AG10803 (cell line): ENCODE measurements at regions not wholly inside any gene's neighbourhood (a gene's known extent, or its start where the extent isn't known, plus 50 kb on each side); places are given as distances from the start of the nearest gene placed in this dataset.

Experiments
- DNase-seq: peaks from one replicate; pipeline ENCODE4 v3.0.0; 2010; ENCODE audit warnings: low read depth
- H3K4me3 ChIP-seq: 2 replicates; pipeline ENCODE4 v1.5.1; 2011; ENCODE audit warnings: mild to moderate bottlenecking, low read length, control low read depth
- TF ChIP-seq, protein P1 (sequence below): conservative IDR thresholded peaks from 2 replicates; pipeline ENCODE4 v1.5.1; 2011; ENCODE audit warnings: mild to moderate bottlenecking, low read length, control low read depth, inconsistent platforms

DNA sequence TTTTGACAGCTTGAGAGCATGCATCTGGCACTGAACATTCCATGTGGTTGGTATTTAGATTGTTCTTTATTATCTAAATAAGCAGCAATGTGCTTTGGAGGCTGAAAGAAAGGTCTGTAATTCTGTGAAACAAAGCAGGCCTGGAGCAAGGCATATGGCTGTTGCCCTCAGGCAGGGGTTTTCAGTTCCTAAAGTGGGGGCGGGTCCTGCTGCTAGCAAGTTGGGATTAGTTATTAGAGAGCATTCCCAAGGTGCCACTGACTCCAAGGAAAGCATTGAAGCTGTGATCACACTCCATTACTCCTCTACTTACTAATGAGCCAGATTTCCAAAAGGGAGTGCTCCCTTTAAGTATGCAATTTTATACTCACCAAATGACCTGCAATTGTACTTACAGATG, 432.2 kb downstream of the OLFM4 start:
- H3K4me3 ChIP-seq, result no peak overlapping the region
- TF ChIP-seq, protein P1, sequence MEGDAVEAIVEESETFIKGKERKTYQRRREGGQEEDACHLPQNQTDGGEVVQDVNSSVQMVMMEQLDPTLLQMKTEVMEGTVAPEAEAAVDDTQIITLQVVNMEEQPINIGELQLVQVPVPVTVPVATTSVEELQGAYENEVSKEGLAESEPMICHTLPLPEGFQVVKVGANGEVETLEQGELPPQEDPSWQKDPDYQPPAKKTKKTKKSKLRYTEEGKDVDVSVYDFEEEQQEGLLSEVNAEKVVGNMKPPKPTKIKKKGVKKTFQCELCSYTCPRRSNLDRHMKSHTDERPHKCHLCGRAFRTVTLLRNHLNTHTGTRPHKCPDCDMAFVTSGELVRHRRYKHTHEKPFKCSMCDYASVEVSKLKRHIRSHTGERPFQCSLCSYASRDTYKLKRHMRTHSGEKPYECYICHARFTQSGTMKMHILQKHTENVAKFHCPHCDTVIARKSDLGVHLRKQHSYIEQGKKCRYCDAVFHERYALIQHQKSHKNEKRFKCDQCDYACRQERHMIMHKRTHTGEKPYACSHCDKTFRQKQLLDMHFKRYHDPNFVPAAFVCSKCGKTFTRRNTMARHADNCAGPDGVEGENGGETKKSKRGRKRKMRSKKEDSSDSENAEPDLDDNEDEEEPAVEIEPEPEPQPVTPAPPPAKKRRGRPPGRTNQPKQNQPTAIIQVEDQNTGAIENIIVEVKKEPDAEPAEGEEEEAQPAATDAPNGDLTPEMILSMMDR, result no peak
- no peak for DNase-seq

DNA sequence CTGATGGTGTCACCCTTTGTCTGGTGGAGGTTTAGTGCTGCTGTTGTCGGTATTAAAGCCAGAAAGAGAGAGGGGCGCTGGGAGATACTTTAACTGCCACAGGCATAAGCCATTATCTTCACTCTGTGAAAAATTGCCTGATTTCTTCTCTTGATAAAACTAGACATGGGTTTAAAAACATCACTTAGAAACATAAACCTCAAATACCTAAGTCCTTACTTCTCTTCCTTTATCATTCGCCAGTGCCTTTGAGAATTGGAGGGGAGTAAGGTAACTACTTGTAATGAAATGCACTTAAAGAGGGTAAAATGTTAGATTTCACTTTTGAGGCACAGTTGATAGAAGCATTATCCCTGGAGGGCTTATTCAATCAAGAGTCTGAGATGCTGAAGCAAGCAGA, 434.5 kb downstream of the OLFM4 start:
- TF ChIP-seq, protein P1, result no peak
- H3K4me3 ChIP-seq, result no peak overlapping the region
- no peak for DNase-seq

DNA sequence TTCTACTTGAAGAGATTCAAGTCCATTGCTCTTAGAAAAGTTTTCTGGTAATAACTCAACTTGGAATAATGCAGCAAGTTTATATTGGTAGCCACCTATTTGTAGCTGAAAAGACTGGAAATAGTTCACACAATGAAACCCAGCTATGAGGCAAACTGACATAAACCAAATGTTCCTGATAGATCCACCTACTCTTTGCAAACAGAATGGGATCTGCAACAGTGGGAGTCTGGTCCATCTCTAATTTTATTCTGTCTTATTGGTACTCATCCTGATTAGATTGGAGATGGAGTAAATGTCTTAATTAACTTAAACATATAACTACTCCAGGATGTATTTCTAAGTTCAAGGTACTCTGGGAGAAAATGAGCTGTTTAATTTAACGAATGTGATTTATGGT, 438.0 kb downstream of the OLFM4 start:
- TF ChIP-seq, protein P1, result no peak
- no peak for DNase-seq
- no peak overlapping the region for H3K4me3 ChIP-seq

DNA sequence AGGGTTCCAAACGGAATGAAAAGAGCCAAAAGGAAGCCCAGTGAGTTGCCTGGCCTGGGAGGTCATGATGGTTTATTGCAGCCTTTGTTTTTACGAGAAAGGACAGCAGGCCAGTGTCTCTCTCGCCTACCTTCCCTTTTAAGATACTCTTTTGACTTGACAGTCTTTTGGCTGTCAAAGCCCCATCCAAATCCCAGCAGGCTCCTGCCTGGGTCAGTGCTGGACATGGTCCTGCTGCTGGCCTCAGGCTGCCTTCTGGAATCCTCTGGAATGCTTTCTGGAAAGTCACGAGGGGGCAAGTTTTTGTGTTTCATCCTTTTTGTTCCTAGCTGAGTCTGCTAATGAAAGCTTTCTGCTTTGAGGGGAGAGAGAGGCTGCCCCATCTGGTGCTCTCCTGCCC, 444.8 kb downstream of the OLFM4 start:
- TF ChIP-seq, protein P1, result no peak
- H3K4me3 ChIP-seq, result no peak overlapping the region

DNA sequence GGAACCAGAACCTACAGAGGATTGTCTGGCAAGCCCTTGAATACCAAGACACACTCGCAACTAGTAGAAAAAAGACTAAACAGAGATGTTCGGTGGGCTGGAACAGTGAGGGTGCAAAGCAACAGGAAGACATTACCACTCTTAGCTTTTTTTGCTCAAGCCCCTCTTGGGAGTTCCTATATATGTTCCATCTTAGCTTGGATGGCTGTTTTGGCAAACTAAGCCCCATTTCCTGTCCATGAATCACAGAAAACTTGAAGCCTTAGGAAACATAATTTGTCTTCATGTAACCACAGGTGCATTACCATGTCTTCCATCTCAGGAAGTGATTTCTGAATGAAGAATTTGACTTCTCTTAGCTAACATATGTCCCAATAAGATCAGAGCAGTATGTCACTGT, 446.3 kb downstream of the OLFM4 start:
- TF ChIP-seq, protein P1, result no peak
- H3K4me3 ChIP-seq, result no peak overlapping the region
- no peak for DNase-seq

More for the DNA sequence above, 444.8 kb downstream of the OLFM4 start:
- no peak for DNase-seq

DNA sequence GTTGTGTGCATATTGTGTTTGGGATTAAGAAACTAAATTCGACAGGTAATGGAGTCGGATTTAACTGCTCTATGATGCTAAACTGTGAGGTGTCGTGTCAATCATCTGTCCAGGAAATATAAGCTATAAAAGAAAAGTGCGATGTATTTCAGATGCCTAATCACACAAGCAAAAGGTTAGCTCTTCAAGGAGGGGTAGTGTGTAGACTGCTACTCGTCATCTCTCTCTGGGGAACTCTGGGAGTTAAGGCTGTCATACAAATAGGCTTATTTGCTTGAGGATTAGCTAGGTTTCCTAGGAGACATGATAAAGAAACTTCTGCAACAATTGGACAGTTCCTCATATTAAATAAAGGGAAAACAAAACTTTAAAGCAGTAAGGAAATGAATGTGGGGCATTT, 462.1 kb downstream of the OLFM4 start:
- TF ChIP-seq, protein P1, result no peak
- no peak for DNase-seq
- no peak overlapping the region for H3K4me3 ChIP-seq

DNA sequence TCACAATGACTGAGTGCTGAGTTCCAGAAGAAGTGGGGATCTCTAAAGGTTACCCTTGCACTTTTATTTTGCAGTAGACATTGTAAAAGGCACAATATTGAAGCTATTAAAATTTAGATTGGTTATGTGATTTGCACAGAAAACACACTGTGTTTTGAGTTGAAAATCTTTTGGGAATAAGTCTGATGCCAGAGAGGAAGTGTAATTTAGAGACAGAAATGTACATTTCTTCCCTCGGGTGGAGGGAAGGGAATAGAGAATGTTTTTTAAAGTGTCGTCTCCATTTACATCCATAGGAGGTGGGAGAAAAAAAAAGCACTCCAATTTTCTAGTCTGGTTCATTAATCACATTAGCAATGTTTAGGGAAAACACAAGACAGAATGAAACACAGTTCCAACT, 465.8 kb downstream of the OLFM4 start:
- DNase-seq, result no peak
- TF ChIP-seq, protein P1, result no peak
- H3K4me3 ChIP-seq, result no peak overlapping the region
